NCI-H82 treated with DMSO at 0.1 percent for 48 hours (cell line): ENCODE measurements at regions not wholly inside any gene's neighbourhood (a gene's known extent, or its start where the extent isn't known, plus 50 kb on each side); places are given as distances from the start of the nearest gene placed in this dataset.
"Not testable (repeated sequence)": the region's sequence is repeated elsewhere in the genome, so short reads cannot be mapped to it uniquely, and the experiment has no call there.

Experiments used
- DNase-seq: peaks from one replicate; lab custom pipeline; 2025; ENCODE audit not compliant: unreplicated experiment; lab: John Stamatoyannopoulos, UW

GRCh38 chr10:35889226-35889625 is 247.1 kb upstream of the FZD8 start:
- no peak for DNase-seq

- DNase-seq, result peak; percentile 20
Observed at GRCh38 chr10:35888400-35888799, 246.3 kb upstream of the FZD8 start.

DNA sequence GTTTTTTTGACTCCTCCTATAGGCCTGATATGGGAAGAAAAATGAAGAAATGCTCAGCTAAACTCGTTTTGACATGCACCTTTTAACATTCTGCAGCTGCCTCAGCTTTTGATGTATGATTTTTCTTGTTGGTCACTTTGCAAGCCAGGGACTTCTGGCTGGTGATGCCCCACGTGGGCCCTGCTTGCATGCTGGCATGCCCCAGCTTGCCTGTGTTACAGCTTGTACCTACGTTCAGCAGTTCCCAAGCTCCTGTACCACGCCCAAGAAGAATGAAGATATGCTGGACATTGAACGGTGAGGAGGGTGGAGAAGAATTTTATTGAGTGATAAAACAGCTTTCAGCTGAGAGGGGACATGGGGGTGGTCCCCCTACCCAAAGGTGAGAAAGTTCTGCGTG is 245.6 kb upstream of the FZD8 start:
- DNase-seq, result no peak

DNA sequence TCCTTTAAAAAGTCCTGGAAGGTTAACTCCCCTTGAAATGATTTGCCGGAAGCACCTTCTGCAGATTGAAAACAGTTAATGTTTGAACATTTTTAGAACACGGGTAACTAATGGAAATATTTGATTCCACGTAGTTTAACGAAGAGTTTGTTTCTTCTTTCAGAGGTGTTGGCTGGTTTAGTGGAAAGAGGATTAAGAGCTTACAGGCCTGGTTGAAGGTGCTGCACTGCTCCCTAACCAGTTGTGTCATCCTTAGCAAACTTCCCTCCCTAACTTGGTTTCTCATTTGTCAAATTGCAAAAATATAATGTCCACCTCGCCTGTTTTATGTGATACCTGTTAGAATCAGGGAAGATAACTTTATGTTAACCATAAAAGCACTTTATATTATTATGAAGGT is 243.0 kb upstream of the FZD8 start:
- peak; percentile 64 for DNase-seq

DNA sequence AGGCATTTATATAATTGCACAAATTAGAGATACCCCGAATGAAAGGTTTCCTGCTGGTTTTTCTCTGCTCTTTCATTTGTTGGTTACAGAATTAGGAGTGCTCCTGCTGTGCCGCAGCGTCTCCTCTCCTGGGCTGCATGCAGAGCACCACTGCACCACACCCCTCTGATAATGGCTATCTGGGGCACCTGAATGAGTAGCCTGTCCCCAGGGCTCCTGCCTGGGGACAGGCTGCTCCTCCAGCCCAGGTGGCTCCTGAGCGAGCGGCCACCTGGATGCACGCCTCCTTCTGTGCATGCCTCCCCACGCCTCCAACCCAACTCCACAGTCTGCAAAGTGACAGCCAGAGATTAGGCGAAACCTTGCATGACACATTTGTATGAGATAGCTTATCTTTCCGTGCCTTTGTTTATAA is 242.6 kb upstream of the FZD8 start:
- peak; percentile 64 for DNase-seq

DNA sequence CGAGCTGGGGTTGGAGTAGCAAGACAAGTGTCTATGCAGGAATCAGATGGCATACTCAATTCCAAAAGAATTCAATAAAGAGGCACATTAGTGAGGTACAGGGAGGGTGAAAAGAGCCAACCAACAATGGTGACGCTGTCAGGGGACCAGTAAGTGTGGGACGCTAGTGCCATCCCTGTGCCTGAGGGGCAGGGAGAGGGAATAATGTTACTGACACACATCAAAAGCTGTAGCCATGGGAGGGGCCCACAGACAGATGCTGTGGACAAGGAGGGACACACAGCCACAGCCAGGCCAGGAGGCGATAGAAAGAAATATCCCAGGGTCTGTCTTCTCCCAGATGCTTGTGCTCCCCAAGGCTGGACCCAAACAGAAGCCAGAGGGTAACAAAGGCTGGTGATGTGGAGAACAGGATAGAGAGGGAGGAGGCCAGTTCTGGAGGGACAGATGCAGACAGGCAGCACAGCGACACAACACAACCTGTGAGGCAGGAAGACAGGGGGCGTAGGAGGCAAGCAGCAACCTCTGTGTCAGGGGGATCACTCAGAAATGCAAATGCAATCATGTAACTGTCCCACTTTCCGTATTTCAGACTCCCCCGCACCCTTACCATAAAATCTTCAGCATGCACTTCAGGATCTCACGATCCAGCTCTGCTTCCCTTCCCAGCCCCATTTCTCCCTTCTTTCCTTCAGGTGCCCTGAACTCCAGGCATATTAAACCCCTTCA is 240.5 kb upstream of the FZD8 start:
- no peak for DNase-seq

- no peak for DNase-seq
Observed at GRCh38 chr10:35881320-35881719, 239.2 kb upstream of the FZD8 start.

DNA sequence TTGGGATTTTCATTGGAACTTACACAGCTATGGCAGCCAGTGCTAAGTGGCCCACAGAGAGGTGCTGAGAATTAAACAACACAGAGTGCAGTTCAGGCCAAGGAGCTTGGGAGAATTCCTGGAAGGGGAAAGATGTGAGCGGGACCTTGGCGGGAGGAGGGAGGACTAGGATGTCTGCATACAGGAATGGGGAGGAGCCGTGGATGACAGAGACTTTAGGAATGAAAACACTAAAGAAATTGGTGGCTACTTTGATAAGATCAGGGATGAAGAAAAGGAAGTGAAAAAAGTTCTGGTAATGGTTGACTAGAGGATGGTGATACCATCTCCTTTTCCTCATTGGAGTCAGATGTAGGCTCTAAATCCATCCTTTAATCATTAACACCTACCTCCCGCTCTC is 234.2 kb upstream of the FZD8 start:
- DNase-seq, result no peak

DNA sequence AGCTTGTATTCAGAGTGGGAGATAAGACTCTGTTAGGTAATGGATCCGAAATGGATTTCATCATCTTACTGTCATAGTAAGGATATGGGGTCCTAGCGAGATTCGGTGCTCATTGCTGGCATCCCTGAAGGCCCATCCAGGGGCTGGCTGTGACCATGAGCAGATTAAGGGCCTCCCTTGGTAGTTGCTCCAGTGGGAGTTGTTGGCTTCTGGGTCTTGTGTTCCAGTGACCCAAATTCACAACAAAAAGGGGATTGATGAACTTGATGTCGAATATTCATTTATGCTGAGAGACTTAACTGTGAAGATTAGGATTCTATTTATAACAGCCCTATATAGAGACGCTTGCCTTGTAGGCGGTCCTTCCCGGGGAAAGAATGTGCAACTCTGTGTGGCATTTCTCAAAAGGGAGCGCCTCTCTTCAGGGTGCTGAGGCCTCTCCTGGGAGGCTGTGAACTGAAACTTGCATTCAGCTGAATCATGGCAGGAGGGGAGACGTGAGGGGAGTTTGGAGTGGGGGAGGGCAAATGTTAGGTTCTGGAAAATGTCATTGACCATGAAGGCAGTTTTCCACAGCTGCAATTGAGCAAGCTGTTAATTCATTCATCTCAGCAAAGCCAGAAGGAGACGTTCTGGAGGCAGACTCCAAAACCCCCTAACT is 233.1 kb upstream of the FZD8 start:
- no peak for DNase-seq

DNA sequence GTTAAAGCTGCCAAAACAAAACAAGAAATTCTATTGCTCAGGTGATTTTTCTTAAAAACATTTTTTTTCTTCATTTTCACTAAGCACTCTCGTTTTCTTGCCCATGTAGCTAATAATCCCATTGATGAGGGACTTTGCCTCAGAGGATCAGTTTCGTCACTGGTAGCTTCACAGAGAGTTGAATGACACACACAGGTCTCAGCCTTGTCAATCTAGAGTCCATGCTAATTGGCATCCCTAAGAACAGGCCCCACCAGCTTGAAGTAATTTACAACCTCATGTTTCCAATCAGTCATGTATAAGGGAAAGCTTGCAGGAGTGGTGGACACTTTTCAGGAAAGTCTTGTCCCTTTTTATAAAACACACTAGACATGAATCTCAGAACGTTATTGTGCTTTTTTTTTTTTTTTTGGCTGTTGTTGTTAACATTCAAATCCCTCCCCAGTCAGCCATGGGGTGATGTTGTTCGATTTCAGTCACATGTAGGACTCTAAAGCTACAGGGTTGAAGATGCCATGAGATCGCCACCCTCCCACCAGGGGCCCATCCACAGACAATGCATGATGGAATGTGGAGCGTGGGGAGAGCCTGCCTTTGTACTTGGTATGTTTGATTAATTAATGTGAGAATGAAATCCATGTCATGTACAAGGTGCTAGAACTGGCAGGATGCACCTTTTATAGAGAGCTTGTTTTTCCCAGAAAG is 232.4 kb upstream of the FZD8 start:
- no peak for DNase-seq

GRCh38 chr10:35872671-35873070 is 230.6 kb upstream of the FZD8 start:
- no peak for DNase-seq

DNA sequence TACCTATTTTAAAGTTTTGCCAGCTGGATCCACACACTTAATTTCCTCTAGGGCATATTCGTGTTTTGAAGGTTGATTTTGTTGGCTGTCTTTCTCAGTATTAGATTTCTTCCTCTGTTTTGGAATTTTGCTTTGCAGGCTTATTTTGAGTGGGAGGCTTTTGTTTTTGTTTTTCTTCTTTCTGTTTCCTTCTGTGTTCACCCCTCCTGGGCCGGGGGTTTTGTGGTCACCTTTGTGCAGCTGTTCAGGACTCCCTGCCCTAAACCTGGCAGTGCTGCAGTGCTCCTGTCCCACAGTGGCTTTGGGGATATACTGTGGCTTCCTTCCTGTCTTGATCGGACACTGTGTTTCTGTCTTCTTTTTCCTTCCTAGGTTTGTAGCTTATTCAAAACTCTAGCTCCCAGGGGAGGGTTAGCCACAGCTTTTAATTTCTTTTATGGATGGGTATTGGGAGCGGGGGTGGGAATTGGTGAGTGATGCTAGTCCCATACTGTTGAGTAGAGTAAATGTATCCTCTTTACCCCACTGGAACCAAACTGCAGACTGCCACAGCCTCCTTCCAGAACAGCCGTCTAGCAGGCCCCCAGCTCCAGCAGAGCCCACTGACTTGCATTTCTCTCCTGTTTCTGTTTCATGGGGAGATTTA is 228.7 kb upstream of the FZD8 start:
- no peak for DNase-seq

GRCh38 chr10:35858676-35859283 is 216.7 kb upstream of the FZD8 start:
- not testable (repeated sequence) for DNase-seq

DNA sequence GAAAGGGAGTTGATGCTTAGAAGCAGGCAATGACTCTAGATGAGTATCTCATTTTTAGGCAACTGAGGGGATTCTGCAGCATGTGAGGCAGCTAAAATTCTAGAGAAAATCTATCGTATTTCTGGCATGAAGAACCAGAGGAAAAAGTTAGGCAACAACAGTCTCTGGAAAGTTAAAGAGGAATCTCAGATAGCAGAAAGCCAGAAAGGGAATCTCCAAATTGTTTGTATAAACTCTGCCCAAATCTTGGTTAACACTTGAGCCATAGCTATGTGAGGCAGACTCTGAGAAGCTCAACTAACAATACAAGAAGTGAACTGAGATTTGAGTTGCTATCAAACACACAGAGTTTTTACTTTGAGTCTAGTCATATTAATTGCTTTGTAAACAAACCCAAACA is 215.8 kb upstream of the FZD8 start:
- DNase-seq, result no peak

- no peak for DNase-seq
Observed at GRCh38 chr10:35855155-35855947, 213.3 kb upstream of the FZD8 start.

DNA sequence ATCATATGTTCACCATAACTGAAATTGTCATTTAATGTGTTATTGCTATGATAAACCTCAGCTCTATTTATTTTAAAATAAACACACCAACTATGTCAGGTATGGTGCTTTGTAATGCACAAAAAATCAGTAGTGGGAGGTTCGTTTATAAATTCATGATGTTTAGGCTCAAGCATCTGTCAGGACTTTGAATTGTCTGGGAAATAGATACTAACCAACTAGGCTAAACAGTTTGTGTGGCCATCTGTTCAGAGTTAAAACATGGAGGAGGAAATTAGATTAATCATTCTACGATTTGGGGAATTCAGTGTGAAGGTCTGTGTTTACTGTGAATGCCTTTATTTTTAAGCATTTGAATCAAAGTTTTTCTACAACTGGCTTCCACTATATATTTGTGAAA is 212.6 kb upstream of the FZD8 start:
- DNase-seq, result no peak

DNA sequence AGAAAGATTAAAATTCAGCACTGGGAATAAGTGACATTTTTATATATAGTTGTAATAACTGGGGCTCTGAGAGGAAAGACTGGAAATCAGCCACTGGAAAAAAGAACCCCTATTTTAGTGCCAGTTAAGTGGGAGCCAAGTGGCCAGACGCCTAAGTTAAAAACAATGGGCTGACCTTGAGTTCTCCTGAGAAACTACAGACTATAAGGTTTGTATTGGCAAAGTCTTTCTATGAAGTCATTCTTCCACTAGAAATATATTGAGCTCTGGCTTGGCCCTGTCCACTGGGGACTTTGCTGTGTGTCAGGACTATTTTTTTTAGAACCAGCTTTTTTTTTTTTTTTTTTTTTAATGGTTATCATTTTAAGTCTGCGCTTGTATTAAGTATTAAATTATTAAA is 210.6 kb upstream of the FZD8 start:
- no peak for DNase-seq

GRCh38 chr10:35848412-35848811 is 206.3 kb upstream of the FZD8 start:
- no peak for DNase-seq

DNA sequence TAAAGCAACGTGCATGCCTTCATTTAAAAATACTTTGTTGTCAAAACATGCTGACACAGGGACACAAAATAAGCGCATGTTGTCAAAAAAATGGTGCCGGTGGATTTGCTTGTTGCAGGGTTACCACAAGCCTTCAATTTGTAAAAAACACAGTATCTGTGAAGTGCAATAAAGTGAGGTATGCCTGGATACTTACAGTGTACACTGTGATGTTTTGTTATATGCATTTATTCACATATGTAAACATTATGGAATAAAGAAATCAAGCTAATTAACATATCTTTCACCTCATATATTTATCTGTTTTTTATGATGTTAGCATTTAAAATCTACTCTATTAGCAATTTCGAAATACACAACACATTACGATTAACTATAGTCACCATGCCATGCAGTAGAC is 202.6 kb upstream of the FZD8 start:
- DNase-seq, result no peak

DNA sequence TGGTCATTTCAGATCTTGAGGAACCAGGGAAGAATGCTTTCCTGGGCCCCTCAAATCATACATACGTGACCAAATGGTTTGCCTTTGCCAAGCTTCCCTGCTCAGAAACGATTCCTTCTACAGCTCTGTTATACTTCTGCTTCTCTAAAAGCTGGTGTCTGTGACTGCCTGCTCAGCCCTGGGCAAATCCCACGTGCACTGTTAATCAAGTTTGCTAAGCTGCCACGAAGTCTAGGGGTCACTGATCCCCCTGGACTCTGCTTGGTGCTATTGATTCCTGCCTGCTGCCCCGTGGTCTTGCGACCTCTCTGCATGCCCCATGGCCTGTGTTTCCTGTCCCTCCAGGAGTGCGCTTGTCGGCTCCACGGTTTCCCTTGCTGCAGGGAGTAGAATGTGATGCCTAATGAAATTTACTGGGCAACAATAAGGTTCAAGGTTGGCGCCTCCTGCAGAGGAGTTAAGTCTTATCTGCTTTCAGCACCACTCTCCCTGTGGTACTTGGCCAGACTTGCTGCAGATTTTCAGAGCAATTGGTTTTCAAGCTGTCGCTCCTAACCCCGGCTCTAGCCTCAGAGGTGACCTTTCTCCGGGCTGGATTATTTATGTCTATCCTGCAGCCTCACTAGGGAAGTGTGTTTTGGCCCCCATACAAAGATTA is 201.6 kb upstream of the FZD8 start:
- DNase-seq, result no peak
